Right atrium auricular region (tissue), 2 donors: ENCODE measurements at regions not wholly inside any gene's neighbourhood (a gene's known extent, or its start where the extent isn't known, plus 50 kb on each side); places are given as distances from the start of the nearest gene placed in this dataset.
"Not testable (repeated sequence)": the region's sequence is repeated elsewhere in the genome, so short reads cannot be mapped to it uniquely, and the experiment has no call there.

Experiments
- DNase-seq: peaks from one replicate; pipeline ENCODE4 v3.0.0-alpha.2; 2019; ENCODE audit warnings: low spot score
- H3K27ac ChIP-seq, 2 donors: fragments of 200-600 bp; sonication (generic); 1 replicate in 1 of 2; 2 replicates in 1 of 2; pipeline ENCODE4 v1.5.1; 2016 to 2019
- H3K27me3 ChIP-seq, 2 donors: fragments of 200-600 bp; sonication (generic); one replicate each; pipeline versions ENCODE4 v1.5.1 to v1.6.0; 2017 to 2019
- H3K36me3 ChIP-seq: fragments of 200-600 bp; sonication (generic); one replicate; pipeline ENCODE4 v1.5.1; 2016
- H3K4me1 ChIP-seq, 2 donors: fragments of 200-600 bp; sonication (generic); one replicate each; pipeline versions ENCODE4 v1.5.1 to v1.6.0; 2017 to 2019
- H3K4me3 ChIP-seq, 2 donors: fragments of 200-600 bp; sonication (generic); 1 replicate in 1 of 2; 2 replicates in 1 of 2; pipeline ENCODE4 v1.5.1; 2017 to 2019; ENCODE audit warnings: mild to moderate bottlenecking in 1 of 2, moderate library complexity in 1 of 2
- H3K9me3 ChIP-seq, 2 donors: fragments of 200-600 bp; sonication (generic); one replicate each; pipeline ENCODE4 v1.5.1; 2019
- CTCF ChIP-seq, 2 donors: fragments of 200-600 bp; sonication (generic); IDR thresholded peaks; one replicate each; pipeline ENCODE4 v1.5.1; 2019; ENCODE audit warnings: antibody characterized with exemption in 2 of 2

GRCh38 chr3:162701211-162701610, 1204.6 kb downstream of the OTOL1 start:
- no peak for DNase-seq
- no peaks in the 10 kb centered on the region for H3K4me1 ChIP-seq
- TF ChIP-seq CTCF (IDR thresholded peaks at IDR 0.05) = no peak
- H3K4me3 ChIP-seq = no peak overlapping the region
- H3K36me3 ChIP-seq = no peaks in the 10 kb centered on the region
- H3K27me3 ChIP-seq = no peaks in the 10 kb centered on the region
- H3K27ac ChIP-seq = no peak overlapping the region
- H3K9me3 ChIP-seq = no peaks in the 10 kb centered on the region

GRCh38 chr3:162702768-162703385, 1206.3 kb downstream of the OTOL1 start:
- H3K9me3 ChIP-seq = no peaks in the 10 kb centered on the region
- no peaks in the 10 kb centered on the region for H3K4me1 ChIP-seq
- no peak overlapping the region for H3K4me3 ChIP-seq
- DNase-seq = no peak
- no peak for TF ChIP-seq CTCF (IDR thresholded peaks at IDR 0.05)
- no peaks in the 10 kb centered on the region for H3K36me3 ChIP-seq
- H3K27me3 ChIP-seq = no peaks in the 10 kb centered on the region
- H3K27ac ChIP-seq = no peak overlapping the region

- TF ChIP-seq CTCF (IDR thresholded peaks at IDR 0.05) = no peak
- no peaks in the 10 kb centered on the region for H3K36me3 ChIP-seq
Measured at GRCh38 chr3:162704238-162704637, 1207.6 kb downstream of the OTOL1 start.

GRCh38 chr3:162704799-162705385, 1208.3 kb downstream of the OTOL1 start:
- H3K27ac ChIP-seq = no peak overlapping the region
- no peak overlapping the region for H3K4me3 ChIP-seq
- no peak for DNase-seq
- no peaks in the 10 kb centered on the region for H3K9me3 ChIP-seq
- no peak for TF ChIP-seq CTCF (IDR thresholded peaks at IDR 0.05)
- no peaks in the 10 kb centered on the region for H3K36me3 ChIP-seq
- no peaks in the 10 kb centered on the region for H3K4me1 ChIP-seq
- no peaks in the 10 kb centered on the region for H3K27me3 ChIP-seq

More at GRCh38 chr3:162704238-162704637, 1207.6 kb downstream of the OTOL1 start:
- H3K4me3 ChIP-seq = no peak overlapping the region
- DNase-seq = no peak
- H3K4me1 ChIP-seq = no peaks in the 10 kb centered on the region
- H3K9me3 ChIP-seq = no peaks in the 10 kb centered on the region
- no peak overlapping the region for H3K27ac ChIP-seq
- no peaks in the 10 kb centered on the region for H3K27me3 ChIP-seq

- H3K36me3 ChIP-seq, H3K4me1 ChIP-seq, H3K27me3 ChIP-seq, H3K9me3 ChIP-seq, DNase-seq, H3K4me3 ChIP-seq, H3K27ac ChIP-seq: not testable (repeated sequence)
Measured at GRCh38 chr3:162708394-162708793, 1211.8 kb downstream of the OTOL1 start.

- H3K9me3 ChIP-seq, H3K4me3 ChIP-seq, H3K4me1 ChIP-seq, DNase-seq, H3K27ac ChIP-seq, H3K27me3 ChIP-seq, H3K36me3 ChIP-seq: not testable (repeated sequence)
Measured at GRCh38 chr3:162708942-162709706, 1212.5 kb downstream of the OTOL1 start.
